ENCODE measurements at regions not wholly inside any gene's neighbourhood (a gene's known extent, or its start where the extent isn't known, plus 50 kb on each side); places are given as distances from the start of the nearest gene placed in this dataset.

- Mint-ChIP-seq H3K27me3 (peaks cover 5% of the 10 kb centered on the region), H3K4me3 (no peak overlapping the region), H3K27ac (no peak overlapping the region), H3K9me3 (no peaks in the 10 kb centered on the region), H3K4me1 (ENCODE audit: low read depth) (no peaks in the 10 kb centered on the region), H3K36me3 (ENCODE audit: low read depth) (no peaks in the 10 kb centered on the region)
- DNase-seq (no peak), ATAC-seq (ENCODE audit: poor library complexity) (no peak)
- intact Hi-C loops (cut with DNase I, micrococcal nuclease), result no loop called here
- H3K36me3 ChIP-seq (ENCODE audit: insufficient read depth, low read length), result no peaks in the 10 kb centered on the region
- ChIA-PET POLR2A (no interaction called here), CTCF (no interaction called here)
- H3K27me3 ChIP-seq (ENCODE audit: control insufficient read depth in 1 of 2, insufficient read depth in 2 of 2, low read length in 2 of 2), result no peaks in the 10 kb centered on the region
- TF ChIP-seq CTCF (IDR thresholded peaks at IDR 0.05), result no peak
- no peak overlapping the region for H3K4me3 ChIP-seq (ENCODE audit: low read length)
- peaks cover 0 to 17% of the 10 kb centered on the region in 2 experiments for H3K9me3 ChIP-seq (ENCODE audit: control insufficient read depth in 1 of 2, insufficient read depth in 1 of 2, low read length in 2 of 2)
- H3K27ac ChIP-seq (ENCODE audit: low read depth in 1 of 2, low read length in 2 of 2), result no peak overlapping the region
- no peaks in the 10 kb centered on the region for H3K4me1 ChIP-seq (ENCODE audit: insufficient read depth, low read length)
These were observed 171.6 kb downstream of the DDX1 start for GRCh38 chr2:15763106-15763821.

- Mint-ChIP-seq H3K4me3 (no peak overlapping the region), H3K27ac (no peak overlapping the region), H3K36me3 (ENCODE audit: low read depth) (no peaks in the 10 kb centered on the region), H3K4me1 (ENCODE audit: low read depth) (no peaks in the 10 kb centered on the region), H3K27me3 (peaks cover 5% of the 10 kb centered on the region), H3K9me3 (no peaks in the 10 kb centered on the region)
- no peak overlapping the region for H3K4me3 ChIP-seq (ENCODE audit: low read length)
- no peak for DNase-seq
- TF ChIP-seq CTCF (IDR thresholded peaks at IDR 0.05), result no peak
- ChIA-PET POLR2A (no interaction called here), CTCF (no interaction called here)
- no peaks in the 10 kb centered on the region for H3K36me3 ChIP-seq (ENCODE audit: insufficient read depth, low read length)
- peaks cover 0 to 11% of the 10 kb centered on the region in 2 experiments for H3K9me3 ChIP-seq (ENCODE audit: control insufficient read depth in 1 of 2, insufficient read depth in 1 of 2, low read length in 2 of 2)
- no peaks in the 10 kb centered on the region for H3K27me3 ChIP-seq (ENCODE audit: control insufficient read depth in 1 of 2, insufficient read depth in 2 of 2, low read length in 2 of 2)
- no peaks in the 10 kb centered on the region for H3K4me1 ChIP-seq (ENCODE audit: insufficient read depth, low read length)
- intact Hi-C loops (cut with DNase I, micrococcal nuclease), result no loop called here
- ATAC-seq (ENCODE audit: poor library complexity), result no peak
- no peak overlapping the region for H3K27ac ChIP-seq (ENCODE audit: low read depth in 1 of 2, low read length in 2 of 2)
These were observed 172.4 kb downstream of the DDX1 start for GRCh38 chr2:15763822-15764682.

GRCh38 chr2:15764683-15765011 lies 173.0 kb downstream of the DDX1 start:
- Mint-ChIP-seq H3K9me3 (no peaks in the 10 kb centered on the region), H3K27me3 (peaks cover 5% of the 10 kb centered on the region), H3K4me1 (ENCODE audit: low read depth) (no peaks in the 10 kb centered on the region), H3K27ac (no peak overlapping the region), H3K36me3 (ENCODE audit: low read depth) (no peaks in the 10 kb centered on the region), H3K4me3 (no peak overlapping the region)
- TF ChIP-seq CTCF (IDR thresholded peaks at IDR 0.05), result no peak
- H3K9me3 ChIP-seq (ENCODE audit: control insufficient read depth in 1 of 2, insufficient read depth in 1 of 2, low read length in 2 of 2), result peaks cover 0 to 11% of the 10 kb centered on the region in 2 experiments
- H3K27ac ChIP-seq (ENCODE audit: low read depth in 1 of 2, low read length in 2 of 2), result no peak overlapping the region
- H3K36me3 ChIP-seq (ENCODE audit: insufficient read depth, low read length), result no peaks in the 10 kb centered on the region
- ATAC-seq (ENCODE audit: poor library complexity), result no peak
- DNase-seq, result no peak
- no peaks in the 10 kb centered on the region for H3K27me3 ChIP-seq (ENCODE audit: control insufficient read depth in 1 of 2, insufficient read depth in 2 of 2, low read length in 2 of 2)
- intact Hi-C loops (cut with DNase I, micrococcal nuclease), result no loop called here
- ChIA-PET POLR2A (no interaction called here), CTCF (no interaction called here)
- H3K4me3 ChIP-seq (ENCODE audit: low read length), result no peak overlapping the region
- no peaks in the 10 kb centered on the region for H3K4me1 ChIP-seq (ENCODE audit: insufficient read depth, low read length)
